ENCODE measurements at regions not wholly inside any gene's neighbourhood (a gene's known extent, or its start where the extent isn't known, plus 50 kb on each side); places are given as distances from the start of the nearest gene placed in this dataset.

GRCh38 chr2:185607945-185608344 lies 130.7 kb upstream of the FSIP2 start:
- Histone ChIP-seq H3K9me3 (no peaks in the 10 kb centered on the region), H3K36me3 (no peaks in the 10 kb centered on the region), H3K27ac (no peak overlapping the region), H3K4me1 (no peaks in the 10 kb centered on the region), H3K4me3 (no peak overlapping the region), H3K27me3 (no peaks in the 10 kb centered on the region)
- TF ChIP-seq POLR2AphosphoS5 (IDR thresholded peaks at IDR 0.05) (no peak), CTCF (IDR thresholded peaks at IDR 0.05) (no peak), POLR2A (IDR thresholded peaks at IDR 0.05) (no peak)
- intact Hi-C loops (cut with DNase I; ENCODE audit: low total_unique reads) = no loop called here
- DNase-seq (ENCODE audit: low spot score in 2 of 2) = no peak

GRCh38 chr2:185608799-185609198 lies 129.8 kb upstream of the FSIP2 start:
- H3K36me3 ChIP-seq = no peaks in the 10 kb centered on the region
- DNase-seq (ENCODE audit: low spot score in 2 of 2) = no peak
- no peaks in the 10 kb centered on the region for H3K27me3 ChIP-seq
- no peaks in the 10 kb centered on the region for H3K4me1 ChIP-seq
- TF ChIP-seq POLR2A (IDR thresholded peaks at IDR 0.05) = no peak
- TF ChIP-seq POLR2AphosphoS5 (IDR thresholded peaks at IDR 0.05) = no peak
- no peak for TF ChIP-seq CTCF (IDR thresholded peaks at IDR 0.05)
- no peaks in the 10 kb centered on the region for H3K9me3 ChIP-seq
- intact Hi-C loops (cut with DNase I; ENCODE audit: low total_unique reads) = no loop called here
- H3K27ac ChIP-seq = no peak overlapping the region
- H3K4me3 ChIP-seq = no peak overlapping the region

GRCh38 chr2:185610301-185610700 lies 128.3 kb upstream of the FSIP2 start:
- no peak overlapping the region for H3K27ac ChIP-seq
- H3K4me3 ChIP-seq = no peak overlapping the region
- H3K4me1 ChIP-seq = no peaks in the 10 kb centered on the region
- no peaks in the 10 kb centered on the region for H3K9me3 ChIP-seq
- no peaks in the 10 kb centered on the region for H3K27me3 ChIP-seq
- H3K36me3 ChIP-seq = no peaks in the 10 kb centered on the region
- no peak for DNase-seq (ENCODE audit: low spot score in 2 of 2)
- intact Hi-C loops (cut with DNase I; ENCODE audit: low total_unique reads) = no loop called here
- no peak for TF ChIP-seq CTCF (IDR thresholded peaks at IDR 0.05)
- TF ChIP-seq POLR2AphosphoS5 (IDR thresholded peaks at IDR 0.05) = no peak
- TF ChIP-seq POLR2A (IDR thresholded peaks at IDR 0.05) = no peak

GRCh38 chr2:185618625-185619024 lies 120.0 kb upstream of the FSIP2 start:
- H3K4me3 ChIP-seq = no peak overlapping the region
- H3K27ac ChIP-seq = no peak overlapping the region
- no peak for TF ChIP-seq POLR2A (IDR thresholded peaks at IDR 0.05)
- TF ChIP-seq POLR2AphosphoS5 (IDR thresholded peaks at IDR 0.05) = no peak
- no peak for TF ChIP-seq CTCF (IDR thresholded peaks at IDR 0.05)
- H3K27me3 ChIP-seq = no peaks in the 10 kb centered on the region
- intact Hi-C loops (cut with DNase I; ENCODE audit: low total_unique reads) = no loop called here
- H3K4me1 ChIP-seq = no peaks in the 10 kb centered on the region
- no peak for DNase-seq (ENCODE audit: low spot score in 2 of 2)
- H3K36me3 ChIP-seq = no peaks in the 10 kb centered on the region
- H3K9me3 ChIP-seq = no peaks in the 10 kb centered on the region

GRCh38 chr2:185625604-185626003 lies 113.0 kb upstream of the FSIP2 start:
- no peak for DNase-seq (ENCODE audit: low spot score in 2 of 2)
- no peak overlapping the region for H3K27ac ChIP-seq
- no peak for TF ChIP-seq POLR2A (IDR thresholded peaks at IDR 0.05)
- no peak for TF ChIP-seq POLR2AphosphoS5 (IDR thresholded peaks at IDR 0.05)
- H3K9me3 ChIP-seq = no peaks in the 10 kb centered on the region
- H3K27me3 ChIP-seq = no peaks in the 10 kb centered on the region
- intact Hi-C loops (cut with DNase I; ENCODE audit: low total_unique reads) = no loop called here
- no peaks in the 10 kb centered on the region for H3K36me3 ChIP-seq
- no peaks in the 10 kb centered on the region for H3K4me1 ChIP-seq
- H3K4me3 ChIP-seq = no peak overlapping the region

- no peak overlapping the region for H3K4me3 ChIP-seq
- intact Hi-C loops (cut with DNase I; ENCODE audit: low total_unique reads) = no loop called here
- no peaks in the 10 kb centered on the region for H3K36me3 ChIP-seq
- no peaks in the 10 kb centered on the region for H3K4me1 ChIP-seq
- DNase-seq (ENCODE audit: low spot score in 2 of 2) = no peak
- no peaks in the 10 kb centered on the region for H3K9me3 ChIP-seq
- no peaks in the 10 kb centered on the region for H3K27me3 ChIP-seq
- TF ChIP-seq POLR2AphosphoS5 (IDR thresholded peaks at IDR 0.05) (no peak), CTCF (IDR thresholded peaks at IDR 0.05) (no peak), POLR2A (IDR thresholded peaks at IDR 0.05) (no peak)
- H3K27ac ChIP-seq = no peak overlapping the region
These were observed 109.6 kb upstream of the FSIP2 start for GRCh38 chr2:185628985-185629384.
